SH-SY5Y (cell line): ENCODE measurements at regions not wholly inside any gene's neighbourhood (a gene's known extent, or its start where the extent isn't known, plus 50 kb on each side); places are given as distances from the start of the nearest gene placed in this dataset.

ENCODE experiments used
- GATA2 ChIP-seq: IDR thresholded peaks from 2 replicates; pipeline ENCODE4 v1.6.1; 2011; ENCODE audit warnings: mild to moderate bottlenecking, low read depth, low read length
- GATA3 ChIP-seq: IDR thresholded peaks from 2 replicates; pipeline ENCODE4 v1.6.1; 2011; ENCODE audit warnings: low read depth, mild to moderate bottlenecking, low read length, moderate library complexity

DNA sequence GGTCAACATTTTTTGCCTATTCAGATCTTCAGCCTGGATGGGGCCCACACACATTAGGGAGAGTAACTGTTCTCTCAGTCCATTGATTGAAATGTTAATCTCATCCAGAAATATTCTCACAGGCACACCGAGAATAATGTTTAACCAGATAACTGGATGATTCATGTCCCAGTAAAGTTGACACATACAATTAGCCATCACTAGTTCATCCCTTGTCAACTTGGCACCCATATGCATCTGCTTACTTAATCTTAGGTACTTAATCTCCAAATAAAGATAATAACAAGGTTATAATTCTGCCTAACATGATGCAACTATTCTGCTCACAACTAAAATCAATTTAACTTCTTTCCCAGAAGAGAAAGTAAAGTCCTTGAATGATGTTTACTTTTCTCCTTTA, 502.6 kb downstream of the ADRA2A start:
- TF ChIP-seq GATA2 (no peak), GATA3 (no peak)
